Right atrium auricular region (tissue), 2 donors: ENCODE measurements at regions not wholly inside any gene's neighbourhood (a gene's known extent, or its start where the extent isn't known, plus 50 kb on each side); places are given as distances from the start of the nearest gene placed in this dataset.
"Not testable (repeated sequence)": the region's sequence is repeated elsewhere in the genome, so short reads cannot be mapped to it uniquely, and the experiment has no call there.

Experiments used
- DNase-seq: peaks from one replicate; pipeline ENCODE4 v3.0.0-alpha.2; 2019; ENCODE audit warnings: low spot score
- H3K27ac ChIP-seq, 2 donors: fragments of 200-600 bp; sonication (generic); 1 replicate in 1 of 2; 2 replicates in 1 of 2; pipeline ENCODE4 v1.5.1; 2016 to 2019
- H3K27me3 ChIP-seq, 2 donors: fragments of 200-600 bp; sonication (generic); one replicate each; pipeline versions ENCODE4 v1.5.1 to v1.6.0; 2017 to 2019
- H3K36me3 ChIP-seq: fragments of 200-600 bp; sonication (generic); one replicate; pipeline ENCODE4 v1.5.1; 2016
- H3K4me1 ChIP-seq, 2 donors: fragments of 200-600 bp; sonication (generic); one replicate each; pipeline versions ENCODE4 v1.5.1 to v1.6.0; 2017 to 2019
- H3K4me3 ChIP-seq, 2 donors: fragments of 200-600 bp; sonication (generic); 1 replicate in 1 of 2; 2 replicates in 1 of 2; pipeline ENCODE4 v1.5.1; 2017 to 2019; ENCODE audit warnings: mild to moderate bottlenecking in 1 of 2, moderate library complexity in 1 of 2
- H3K9me3 ChIP-seq, 2 donors: fragments of 200-600 bp; sonication (generic); one replicate each; pipeline ENCODE4 v1.5.1; 2019
- CTCF ChIP-seq, 2 donors: fragments of 200-600 bp; sonication (generic); IDR thresholded peaks; one replicate each; pipeline ENCODE4 v1.5.1; 2019; ENCODE audit warnings: antibody characterized with exemption in 2 of 2

GRCh38 chr1:193438312-193438711 is 251.9 kb upstream of the B3GALT2 start:
- no peak for TF ChIP-seq CTCF (IDR thresholded peaks at IDR 0.05)
- H3K27ac ChIP-seq, result no peak overlapping the region
- no peak overlapping the region for H3K4me3 ChIP-seq
- no peaks in the 10 kb centered on the region for H3K27me3 ChIP-seq
- no peaks in the 10 kb centered on the region for H3K36me3 ChIP-seq
- no peak for DNase-seq
- no peaks in the 10 kb centered on the region for H3K4me1 ChIP-seq
- peaks cover 0 to 7% of the 10 kb centered on the region in 2 donors for H3K9me3 ChIP-seq

DNA sequence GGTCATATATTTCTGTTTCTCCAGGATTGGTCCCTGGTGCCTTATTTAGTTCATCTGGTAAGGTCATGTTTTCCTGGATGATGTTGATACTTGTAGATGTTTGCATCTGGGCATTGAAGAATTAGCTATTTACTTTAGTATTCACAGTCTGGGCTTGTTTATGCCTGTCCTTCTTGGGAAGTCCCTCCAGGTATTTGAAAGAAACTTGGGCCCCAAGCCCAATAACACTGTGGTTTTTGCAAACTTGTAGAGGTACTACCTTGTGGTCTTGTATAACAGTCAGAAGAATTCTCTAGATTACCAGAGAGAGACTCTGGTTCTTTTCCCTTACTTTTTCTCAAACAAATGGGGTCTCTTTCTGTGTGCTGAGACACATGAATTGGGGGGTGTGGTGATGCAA is 251.4 kb upstream of the B3GALT2 start:
- Histone ChIP-seq H3K27me3 (no peaks in the 10 kb centered on the region), H3K4me3 (no peak overlapping the region), H3K9me3 (peaks cover 0 to 12% of the 10 kb centered on the region in 2 donors), H3K4me1 (no peaks in the 10 kb centered on the region), H3K36me3 (no peaks in the 10 kb centered on the region), H3K27ac (no peak overlapping the region)
- no peak for TF ChIP-seq CTCF (IDR thresholded peaks at IDR 0.05)
- DNase-seq, result no peak

- not testable (repeated sequence) for H3K27me3 ChIP-seq, H3K36me3 ChIP-seq, H3K4me1 ChIP-seq, H3K27ac ChIP-seq, H3K4me3 ChIP-seq, DNase-seq
- peaks cover 0 to 12% of the 10 kb centered on the region in 2 donors for H3K9me3 ChIP-seq
Observed at GRCh38 chr1:193437333-193437732, 250.9 kb upstream of the B3GALT2 start.

GRCh38 chr1:193435781-193436180 is 249.4 kb upstream of the B3GALT2 start:
- no peak overlapping the region for H3K4me3 ChIP-seq
- H3K36me3 ChIP-seq, result no peaks in the 10 kb centered on the region
- H3K9me3 ChIP-seq, result peaks cover 0 to 12% of the 10 kb centered on the region in 2 donors
- DNase-seq, result no peak
- H3K4me1 ChIP-seq, result no peaks in the 10 kb centered on the region
- TF ChIP-seq CTCF (IDR thresholded peaks at IDR 0.05), result no peak
- H3K27ac ChIP-seq, result no peak overlapping the region
- no peaks in the 10 kb centered on the region for H3K27me3 ChIP-seq

GRCh38 chr1:193434319-193434718 is 247.9 kb upstream of the B3GALT2 start:
- Histone ChIP-seq H3K9me3 (peaks cover 0 to 12% of the 10 kb centered on the region in 2 donors), H3K27me3 (no peaks in the 10 kb centered on the region), H3K27ac (no peak overlapping the region), H3K4me3 (no peak overlapping the region), H3K36me3 (no peaks in the 10 kb centered on the region), H3K4me1 (no peaks in the 10 kb centered on the region)
- no peak for TF ChIP-seq CTCF (IDR thresholded peaks at IDR 0.05)
- no peak for DNase-seq

GRCh38 chr1:193433599-193433998 is 247.2 kb upstream of the B3GALT2 start:
- Histone ChIP-seq H3K4me1 (no peaks in the 10 kb centered on the region), H3K9me3 (peaks cover 0 to 12% of the 10 kb centered on the region in 2 donors), H3K4me3 (no peak overlapping the region), H3K27me3 (no peaks in the 10 kb centered on the region), H3K36me3 (no peaks in the 10 kb centered on the region), H3K27ac (no peak overlapping the region)
- TF ChIP-seq CTCF (IDR thresholded peaks at IDR 0.05), result no peak
- DNase-seq, result no peak
